ENCODE measurements at regions not wholly inside any gene's neighbourhood (a gene's known extent, or its start where the extent isn't known, plus 50 kb on each side); places are given as distances from the start of the nearest gene placed in this dataset.

- no peak for FAIRE-seq
Observed at GRCh38 chr4:12943069-12943468, 541.1 kb downstream of the RAB28 start.

More at GRCh38 chr4:12943069-12943468, 541.1 kb downstream of the RAB28 start:
- Histone ChIP-seq H4K5ac (ENCODE audit: insufficient read length, low read depth, low read length) (no peak overlapping the region), H4K91ac (replicated peaks; ENCODE audit: insufficient read length, low read length) (no peak overlapping the region), H4K8ac (ENCODE audit: extremely low read depth, insufficient read depth, low read length) (no peak overlapping the region), H3K27ac (ENCODE audit: low read depth, low read length) (no peak overlapping the region), H3K36me3 (ENCODE audit: control insufficient read depth in 2 of 4, insufficient read depth in 4 of 4, low read length in 3 of 4) (no peaks in the 10 kb centered on the region), H3K23me2 (ENCODE audit: low read depth, low read length) (no peaks in the 10 kb centered on the region), H2BK20ac (ENCODE audit: low read length) (no peak overlapping the region), H2BK120ac (replicated peaks; ENCODE audit: low read depth, low read length) (no peak overlapping the region), H2BK15ac (ENCODE audit: low read length) (no peak overlapping the region), H2AFZ (ENCODE audit: low read length) (no peak overlapping the region), H3K56ac (replicated peaks; ENCODE audit: insufficient read length, low read depth, low read length) (no peak overlapping the region), H4K20me1 (replicated peaks in 1 of 2; ENCODE audit: control insufficient read depth in 1 of 2, insufficient read depth in 2 of 2, low read length in 2 of 2) (no peaks in the 10 kb centered on the region), H3K9ac (replicated peaks in 1 of 4; ENCODE audit: extremely low read depth in 1 of 4, low read depth in 3 of 4, low read length in 3 of 4) (no peak overlapping the region), H2BK5ac (ENCODE audit: low read depth, low read length) (no peak overlapping the region), H3K4me2 (ENCODE audit: insufficient read depth in 1 of 2, low read depth in 2 of 2, low read length in 2 of 2) (no peak overlapping the region), H3K4me1 (replicated peaks in 1 of 4; ENCODE audit: control insufficient read depth in 3 of 4, insufficient read depth in 4 of 4, low read length in 3 of 4) (no peaks in the 10 kb centered on the region), H3K79me2 (ENCODE audit: control insufficient read depth in 1 of 2, insufficient read depth in 2 of 2, low read length in 2 of 2) (no peaks in the 10 kb centered on the region), H3K4ac (replicated peaks; ENCODE audit: insufficient read length, low read depth, low read length) (no peak overlapping the region), H3K14ac (ENCODE audit: insufficient read length) (no peak overlapping the region), H3K18ac (ENCODE audit: extremely low read depth, low read length) (no peak overlapping the region), H3K9me3 (ENCODE audit: insufficient read depth in 2 of 2, low read depth in 1 of 2, low read length in 1 of 2) (no peaks in the 10 kb centered on the region), H2AK5ac (ENCODE audit: low read depth, low read length) (no peak overlapping the region), H3K23ac (ENCODE audit: insufficient read length) (no peak overlapping the region), H3K79me1 (ENCODE audit: low read depth, low read length) (no peaks in the 10 kb centered on the region), H3K4me3 (ENCODE audit: extremely low read depth in 1 of 4, insufficient read depth in 2 of 4, low read depth in 3 of 4, low read length in 4 of 4) (no peak overlapping the region), H2BK12ac (ENCODE audit: low read depth, low read length) (no peak overlapping the region), H3K27me3 (replicated peaks in 1 of 4; ENCODE audit: control insufficient read depth in 3 of 4, extremely low read depth in 1 of 4, insufficient read depth in 3 of 4, low read length in 3 of 4) (no peaks in the 10 kb centered on the region)
- 94% methylated on average over 4 of the region's 4 CpGs; no CpG with 5 or more reads in 1 of the 2 experiments for WGBS, 2 experiments (ENCODE audit: extremely low coverage in 1 of 2, insufficient coverage in 1 of 2, insufficient read length in 1 of 2, insufficient replicate concordance in 2 of 2, low coverage in 1 of 2, low lambda C conversion rate in 2 of 2, missing lambda C conversion rate in 1 of 2)
- no peak for TF ChIP-seq BCL11A (IDR thresholded peaks at IDR 0.05; ENCODE audit: low read depth in 2 of 2, low read length in 2 of 2)
- no peak for TF ChIP-seq CHD1 (IDR thresholded peaks at IDR 0.05; ENCODE audit: low read depth, low read length)
- TF ChIP-seq TBP (IDR thresholded peaks at IDR 0.05; ENCODE audit: low read depth, low read length) = no peak
- no peak for TF ChIP-seq KDM4A (IDR thresholded peaks at IDR 0.05; ENCODE audit: low read depth, low read length, severe bottlenecking)
- no peak for TF ChIP-seq USF2 (IDR thresholded peaks at IDR 0.05; ENCODE audit: low read length)
- TF ChIP-seq RNF2 (IDR thresholded peaks at IDR 0.05; ENCODE audit: borderline replicate concordance, low read depth, low read length, missing control alignments, poor library complexity, severe bottlenecking) = no peak
- no peak for TF ChIP-seq ZNF274 (IDR thresholded peaks at IDR 0.05; ENCODE audit: borderline replicate concordance, extremely low read depth, low read length)
- TF ChIP-seq POLR2A (IDR thresholded peaks at IDR 0.05; ENCODE audit: control extremely low read depth in 1 of 2, low read depth in 2 of 2, low read length in 2 of 2) = no peak
- no peak for DNase-seq (ENCODE audit: low read depth in 1 of 2, low spot score in 2 of 2)
- ChIA-PET POLR2A (ENCODE audit: partially characterized antibody) (no interaction called here), CTCF (ENCODE audit: partially characterized antibody) (no interaction called here)
